ENCODE measurements at regions not wholly inside any gene's neighbourhood (a gene's known extent, or its start where the extent isn't known, plus 50 kb on each side); places are given as distances from the start of the nearest gene placed in this dataset.

GRCh38 chr5:152136321-152136720 is 211.7 kb upstream of the GLRA1 start:
- Histone ChIP-seq H3K27me3 (ENCODE audit: control insufficient read depth in 4 of 4, insufficient read depth in 4 of 4, low read length in 3 of 4) (peaks cover 0 to 3% (median 0%) of the 10 kb centered on the region in 4 donors), H3K36me3 (ENCODE audit: control insufficient read depth in 4 of 4, insufficient read depth in 3 of 4, low read depth in 1 of 4, low read length in 3 of 4) (no peaks in the 10 kb centered on the region), H3K9me3 (ENCODE audit: control insufficient read depth in 4 of 4, low read length in 3 of 4) (no peaks in the 10 kb centered on the region), H3K4me3 (ENCODE audit: low read depth in 1 of 3, low read length in 3 of 3) (no peak overlapping the region), H3K4me1 (ENCODE audit: control insufficient read depth in 4 of 4, insufficient read depth in 4 of 4, low read length in 3 of 4) (no peaks in the 10 kb centered on the region), H3K27ac (ENCODE audit: low read depth in 1 of 2, low read length in 2 of 2) (no peak overlapping the region), H3K9ac (ENCODE audit: low read depth in 1 of 2, low read length in 2 of 2) (no peak overlapping the region)
- TF ChIP-seq RXRA (IDR thresholded peaks at IDR 0.05): no peak
- no peak for TF ChIP-seq GABPA (IDR thresholded peaks at IDR 0.05 in 1 of 2, conservative IDR thresholded peaks at IDR 0.05 in 1 of 2)
- no peak for TF ChIP-seq REST (IDR thresholded peaks at IDR 0.05)
- TF ChIP-seq HNF4A (conservative IDR thresholded peaks at IDR 0.05): no peak
- TF ChIP-seq CTCF (IDR thresholded peaks at IDR 0.05; ENCODE audit: low read depth, low read length, missing input control): no peak
- no peak for TF ChIP-seq YY1 (IDR thresholded peaks at IDR 0.05)
- no peak for TF ChIP-seq MAX (IDR thresholded peaks at IDR 0.05)
- TF ChIP-seq ZBTB33 (IDR thresholded peaks at IDR 0.05): no peak
- TF ChIP-seq TAF1 (conservative IDR thresholded peaks at IDR 0.05): no peak
- TF ChIP-seq SP1 (IDR thresholded peaks at IDR 0.05): no peak
- no peak for TF ChIP-seq HNF4G (IDR thresholded peaks at IDR 0.05)
- TF ChIP-seq NR2F2 (IDR thresholded peaks at IDR 0.05): no peak
- WGBS: 86% methylated on average over 6 of the region's 6 CpGs
- DNase-seq (ENCODE audit: low spot score): no peak

- H3K9ac ChIP-seq (ENCODE audit: low read depth in 1 of 2, low read length in 2 of 2): no peak overlapping the region
Measured at GRCh38 chr5:152135827-152136226, 211.2 kb upstream of the GLRA1 start.

More at GRCh38 chr5:152135827-152136226, 211.2 kb upstream of the GLRA1 start:
- no peaks in the 10 kb centered on the region for H3K36me3 ChIP-seq (ENCODE audit: control insufficient read depth in 4 of 4, insufficient read depth in 3 of 4, low read depth in 1 of 4, low read length in 3 of 4)
- H3K9me3 ChIP-seq (ENCODE audit: control insufficient read depth in 4 of 4, low read length in 3 of 4): no peaks in the 10 kb centered on the region
- TF ChIP-seq HNF4G (IDR thresholded peaks at IDR 0.05) (no peak), HNF4A (conservative IDR thresholded peaks at IDR 0.05) (no peak), SP1 (IDR thresholded peaks at IDR 0.05) (no peak), EGR1 (IDR thresholded peaks at IDR 0.05; ENCODE audit: low read depth in 2 of 2) (no peak), REST (IDR thresholded peaks at IDR 0.05) (no peak), JUND (IDR thresholded peaks at IDR 0.05) (no peak), RXRA (IDR thresholded peaks at IDR 0.05) (no peak), ATF3 (IDR thresholded peaks at IDR 0.05) (no peak), YY1 (IDR thresholded peaks at IDR 0.05) (no peak), MAX (IDR thresholded peaks at IDR 0.05) (no peak), GABPA (IDR thresholded peaks at IDR 0.05 in 1 of 2, conservative IDR thresholded peaks at IDR 0.05 in 1 of 2) (no peak), FOXA1 (IDR thresholded peaks at IDR 0.05) (no peak), CTCF (IDR thresholded peaks at IDR 0.05; ENCODE audit: low read depth, low read length, missing input control) (no peak)
- H3K27ac ChIP-seq (ENCODE audit: low read depth in 1 of 2, low read length in 2 of 2): no peak overlapping the region
- H3K4me3 ChIP-seq (ENCODE audit: low read depth in 1 of 3, low read length in 3 of 3): no peak overlapping the region
- H3K4me1 ChIP-seq (ENCODE audit: control insufficient read depth in 4 of 4, insufficient read depth in 4 of 4, low read length in 3 of 4): no peaks in the 10 kb centered on the region
- no peak for DNase-seq (ENCODE audit: low spot score)
- WGBS: 75% methylated on average over 2 of the region's 2 CpGs
- H3K27me3 ChIP-seq (ENCODE audit: control insufficient read depth in 4 of 4, insufficient read depth in 4 of 4, low read length in 3 of 4): peaks cover 0 to 3% (median 0%) of the 10 kb centered on the region in 4 donors

Data from liver (tissue), 8 donors.